ENCODE measurements at regions not wholly inside any gene's neighbourhood (a gene's known extent, or its start where the extent isn't known, plus 50 kb on each side); places are given as distances from the start of the nearest gene placed in this dataset.
A peak's percentile ranks its signal among the peaks of the same experiment; 100 is the strongest.
"Not testable (repeated sequence)": the region's sequence is repeated elsewhere in the genome, so short reads cannot be mapped to it uniquely, and the experiment has no call there.

DNA sequence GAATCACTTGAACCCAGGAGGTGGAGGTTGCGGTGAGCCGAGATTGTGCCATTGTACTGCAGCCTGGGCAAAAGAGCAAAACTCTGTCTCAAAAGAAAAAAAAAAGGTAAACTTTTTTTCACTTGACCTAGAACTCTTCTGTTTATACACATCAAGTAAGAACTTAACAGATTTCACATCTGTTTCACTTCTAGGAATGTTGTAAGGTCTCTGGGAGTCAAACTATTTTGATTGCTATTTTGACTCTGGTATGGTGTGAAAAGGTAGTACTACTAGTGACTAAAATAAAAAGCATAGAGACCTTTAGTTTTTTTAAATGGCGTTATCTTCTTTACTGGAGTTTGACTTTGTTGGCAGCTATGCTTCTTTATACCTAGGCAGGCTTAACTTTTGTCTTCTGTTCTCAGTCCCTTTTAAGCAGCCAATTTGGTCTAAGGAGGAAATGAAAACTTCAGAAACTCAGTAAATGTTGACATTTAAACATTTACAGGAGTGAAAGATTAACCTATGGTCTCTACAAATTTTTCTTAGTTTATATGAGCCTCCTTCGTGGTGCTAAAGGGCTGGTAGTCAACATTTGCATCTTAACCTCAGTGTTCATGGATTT, 84.7 kb downstream of the METTL2B start:
- not testable (repeated sequence) for FAIRE-seq

DNA sequence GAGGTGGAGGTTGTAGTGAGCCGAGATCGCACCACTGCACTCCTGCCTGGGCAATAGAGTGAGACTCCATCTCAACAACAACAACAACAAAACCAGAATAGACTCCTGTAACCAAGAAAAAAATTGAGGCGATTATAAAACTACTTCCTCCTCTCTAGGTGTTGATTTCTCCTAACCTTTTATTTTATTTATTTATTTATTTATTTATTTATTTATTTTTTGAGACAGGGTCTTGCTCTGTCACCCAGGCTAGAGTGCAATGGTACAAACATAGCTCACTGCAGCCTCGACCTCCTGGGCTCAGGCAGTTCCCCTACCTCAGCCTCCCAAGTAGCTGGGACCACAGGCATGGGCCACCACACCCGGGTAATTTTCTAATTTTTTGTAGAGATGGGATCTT, 86.2 kb downstream of the METTL2B start:
- not testable (repeated sequence) for FAIRE-seq

DNA sequence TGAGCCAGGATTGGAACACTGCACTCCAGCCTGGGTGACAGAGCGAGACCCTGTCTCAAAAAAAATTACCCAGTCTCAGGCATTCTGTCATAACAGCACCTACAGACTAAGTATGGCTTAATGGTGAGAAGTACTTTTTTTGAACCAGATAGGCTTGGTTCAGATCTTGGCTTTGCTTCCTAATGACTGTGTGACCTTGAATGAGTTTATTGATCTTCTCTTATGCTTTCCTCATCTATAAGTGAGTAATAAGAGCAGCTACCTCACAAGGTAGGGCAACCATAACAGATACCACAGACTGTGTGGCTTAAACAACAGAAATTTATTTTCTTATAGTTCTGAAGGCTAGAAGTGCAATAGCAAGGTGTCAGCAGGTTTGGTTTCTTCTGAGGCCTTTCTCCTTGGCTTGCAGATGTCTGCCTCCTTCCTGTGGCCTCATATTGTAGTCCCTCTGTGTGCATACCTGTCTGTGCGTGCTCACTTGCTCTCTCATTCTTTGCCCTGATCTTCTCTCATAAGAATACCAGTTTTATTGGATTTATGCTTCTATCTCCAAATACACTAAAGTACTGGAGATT, 87.7 kb downstream of the METTL2B start:
- not testable (repeated sequence) for FAIRE-seq

DNA sequence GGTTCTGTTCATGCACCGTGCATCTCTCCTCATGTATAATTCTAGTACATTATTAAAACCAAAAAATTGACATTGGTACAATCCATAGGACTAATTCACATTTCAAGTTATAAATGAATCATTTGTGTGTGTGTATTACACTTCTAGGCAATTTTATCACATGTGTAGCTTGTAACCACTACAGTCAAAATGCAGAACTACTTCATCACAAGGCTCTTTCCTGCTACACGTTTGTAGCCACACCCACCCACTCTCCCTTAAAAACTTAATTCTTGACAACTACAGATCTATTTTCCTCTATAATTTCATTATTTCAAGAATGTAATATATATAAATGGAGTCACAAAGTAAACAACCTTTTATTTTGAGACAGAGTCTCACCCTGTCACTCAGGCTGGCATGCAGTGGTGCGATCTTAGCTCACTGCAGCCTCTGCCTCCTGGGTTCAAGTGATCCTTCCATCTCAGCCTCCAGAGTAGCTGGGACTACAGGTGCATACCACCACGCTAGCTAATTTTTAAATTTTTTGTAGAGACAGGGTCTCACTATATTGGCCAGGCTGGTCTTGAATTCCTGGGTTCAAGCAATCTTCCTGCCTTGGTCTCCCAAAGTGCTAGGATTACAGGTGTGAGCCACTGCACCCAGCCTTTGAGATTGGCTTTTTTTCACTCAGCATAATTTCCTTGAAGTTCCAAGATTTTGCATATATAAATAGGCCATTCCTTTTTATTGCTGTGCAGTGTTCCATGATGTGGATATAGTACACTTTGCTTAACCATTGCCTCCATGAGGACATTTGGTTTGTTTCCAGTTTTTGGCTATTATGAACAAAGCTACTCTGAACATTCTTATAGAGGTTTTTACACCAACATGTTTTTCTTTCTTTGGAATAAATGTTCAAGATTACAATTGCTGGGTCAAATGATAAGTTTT, 88.7 kb downstream of the METTL2B start:
- FAIRE-seq, result not testable (repeated sequence)

DNA sequence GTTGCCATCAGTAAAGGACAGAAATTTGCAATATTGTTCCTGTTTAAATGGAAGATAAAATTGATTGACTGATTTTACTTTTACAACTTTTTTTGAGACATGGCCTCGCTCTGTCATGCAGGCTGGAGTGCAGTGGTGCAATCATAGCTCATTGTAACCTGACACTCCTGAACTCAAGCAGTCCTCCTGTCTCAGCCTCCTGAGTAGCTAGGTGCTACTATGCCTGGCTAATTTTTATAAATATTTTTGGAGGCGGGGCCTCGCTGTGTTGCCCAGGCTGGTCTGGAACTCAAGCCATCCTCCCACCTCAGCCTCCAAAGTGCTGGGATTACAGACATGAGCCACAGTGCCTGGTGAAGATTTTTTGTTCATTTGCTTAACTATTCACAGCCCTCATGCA, 96.8 kb upstream of the GARIN1A start:
- FAIRE-seq, result not testable (repeated sequence)

DNA sequence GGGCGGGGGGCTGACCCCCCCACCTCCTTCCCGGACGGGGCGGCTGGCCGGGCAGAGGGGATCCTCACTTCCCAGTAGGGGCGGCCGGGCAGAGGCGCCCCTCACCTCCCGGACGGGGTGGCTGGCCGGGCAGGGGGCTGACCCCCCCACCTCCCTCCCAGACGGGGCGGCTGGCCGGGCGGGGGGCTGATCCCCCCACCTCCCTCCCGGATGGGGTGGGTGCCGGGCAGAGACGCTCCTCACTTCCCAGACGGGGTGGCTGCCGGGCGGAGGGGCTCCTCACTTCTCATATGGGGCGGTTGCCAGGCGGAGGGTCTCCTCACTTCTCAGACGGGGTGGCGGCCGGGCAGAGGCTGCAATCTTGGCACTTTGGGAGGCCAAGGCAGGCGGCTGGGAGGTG, 95.1 kb upstream of the GARIN1A start:
- FAIRE-seq, result not testable (repeated sequence)

DNA sequence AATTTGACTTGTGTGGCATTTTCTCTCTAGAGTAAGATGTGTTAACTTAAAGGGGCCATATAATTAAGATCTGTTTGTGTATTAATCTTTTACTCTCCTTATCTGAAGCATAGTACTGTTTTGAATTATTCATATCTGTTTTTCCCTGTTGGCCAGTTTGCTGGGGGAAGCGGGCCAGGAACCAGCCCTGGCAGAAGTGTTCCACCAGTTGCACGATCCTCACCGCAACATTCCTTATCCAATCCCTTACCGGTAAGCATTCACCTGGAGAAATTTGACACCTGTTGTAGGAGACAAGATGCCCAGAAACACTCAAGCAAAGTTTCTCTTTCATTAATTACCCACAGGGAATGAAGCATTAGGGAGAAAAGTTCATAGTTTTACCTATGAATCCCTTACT, 92.2 kb upstream of the GARIN1A start:
- FAIRE-seq, result not testable (repeated sequence)

DNA sequence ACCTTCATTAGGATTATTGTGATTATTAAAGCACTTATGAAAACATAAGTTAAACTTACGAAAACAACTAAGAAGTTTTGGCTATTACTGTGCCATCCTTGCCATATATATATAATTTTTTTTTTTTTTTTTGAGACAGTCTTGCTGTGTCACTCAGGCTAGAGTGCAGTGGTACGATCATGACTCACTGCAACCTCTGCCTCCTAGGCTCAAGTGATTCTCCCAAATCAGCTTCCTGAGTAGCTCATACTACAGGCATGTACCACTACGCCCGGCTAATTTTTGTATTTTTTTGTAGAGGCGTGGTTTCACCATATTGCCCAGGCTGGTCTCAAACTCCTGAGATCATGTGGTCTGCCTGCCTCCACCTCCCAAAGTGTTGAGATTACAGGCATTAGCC, 91.0 kb upstream of the GARIN1A start:
- FAIRE-seq, result not testable (repeated sequence)

DNA sequence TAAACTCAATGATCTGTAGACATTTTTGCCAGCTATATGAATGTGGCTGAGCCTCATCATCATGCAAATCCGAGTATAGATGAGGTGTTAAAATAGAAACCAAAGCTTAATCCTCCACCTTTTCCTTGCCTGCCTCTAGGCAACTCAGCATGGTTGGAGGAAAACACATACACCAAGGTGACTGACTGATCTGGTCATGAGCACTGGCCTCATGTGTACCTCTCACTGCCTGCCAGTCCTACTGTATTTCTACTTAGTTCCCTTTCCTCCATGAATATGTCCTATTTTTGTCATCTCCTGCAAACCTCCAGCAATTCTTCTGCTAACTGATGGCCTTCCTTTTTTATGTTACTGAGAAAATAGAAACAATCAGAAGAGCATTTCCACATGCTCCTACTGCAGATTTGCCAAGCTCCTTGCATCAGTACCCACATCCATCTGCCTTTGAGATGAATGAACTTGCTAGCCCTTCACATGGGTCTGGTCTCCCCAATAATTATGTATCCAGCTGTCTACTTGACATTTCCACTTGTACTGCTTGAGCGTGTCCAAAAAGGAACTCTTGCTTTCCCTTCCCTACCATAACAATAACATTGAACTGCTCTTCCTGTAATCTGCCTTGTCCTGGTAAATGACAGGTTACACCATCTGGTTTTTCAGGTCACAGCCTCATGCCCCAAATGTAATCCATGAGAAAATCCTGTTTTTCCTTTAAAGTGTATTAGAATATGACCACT, 90.1 kb upstream of the GARIN1A start:
- not testable (repeated sequence) for FAIRE-seq

DNA sequence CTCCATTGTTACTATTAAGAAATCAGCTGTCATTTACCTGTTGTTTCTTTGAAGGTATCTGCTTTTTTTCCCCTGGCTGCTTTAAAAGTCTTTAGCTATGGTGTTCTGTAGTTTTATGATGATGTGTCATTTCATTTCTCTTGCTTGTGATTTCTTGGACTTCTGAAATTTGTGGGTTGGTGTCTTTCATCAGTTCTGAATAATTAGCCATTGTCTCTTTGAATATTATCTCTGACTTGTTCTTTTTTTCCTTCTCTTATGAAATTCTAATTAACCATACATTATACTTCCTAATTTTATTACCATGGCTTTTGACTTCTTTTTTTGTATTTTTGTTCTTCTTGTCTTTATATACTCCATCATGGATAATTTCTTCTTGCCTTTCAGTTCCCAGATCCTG, 85.4 kb upstream of the GARIN1A start:
- peak; percentile 35 for FAIRE-seq

DNA sequence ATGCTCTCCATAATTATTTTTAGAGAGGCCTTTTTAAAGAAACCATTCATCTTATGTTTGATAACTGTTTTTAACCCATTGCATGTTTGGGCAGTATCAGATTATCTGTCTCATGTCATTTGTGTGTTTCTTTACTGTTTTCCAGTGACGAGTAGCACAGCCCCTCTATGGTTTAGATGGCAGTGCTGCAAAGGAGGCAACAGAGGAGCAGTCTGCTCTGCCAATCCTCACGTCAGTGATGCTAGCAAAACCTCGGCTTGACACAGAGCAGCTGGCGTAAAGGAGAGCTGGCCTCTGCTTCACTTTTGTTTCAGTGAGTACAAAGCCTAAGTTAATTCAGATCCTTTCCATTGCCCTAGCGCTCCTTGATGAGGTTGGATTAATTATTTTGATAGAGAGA, 80.4 kb upstream of the GARIN1A start:
- no peak for FAIRE-seq

DNA sequence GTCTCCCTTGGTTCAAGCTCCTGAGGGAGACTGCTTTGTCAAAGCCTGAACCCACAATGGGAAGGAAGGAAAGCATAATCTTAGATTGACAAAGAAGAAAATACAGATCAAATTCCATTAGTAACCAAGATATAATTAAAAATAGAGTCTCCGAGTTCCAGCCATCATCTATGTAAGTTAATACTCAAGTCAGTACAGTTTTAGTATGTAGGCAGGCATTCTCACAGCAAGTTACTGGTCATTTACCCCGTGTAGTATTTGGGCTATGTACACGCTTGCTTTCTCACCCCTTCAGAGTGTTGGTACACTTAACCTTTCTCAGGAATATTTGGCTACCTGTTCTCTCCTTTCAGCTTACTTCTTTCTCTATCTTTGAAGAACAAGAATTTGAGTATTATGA, 79.9 kb upstream of the GARIN1A start:
- not testable (repeated sequence) for FAIRE-seq

DNA sequence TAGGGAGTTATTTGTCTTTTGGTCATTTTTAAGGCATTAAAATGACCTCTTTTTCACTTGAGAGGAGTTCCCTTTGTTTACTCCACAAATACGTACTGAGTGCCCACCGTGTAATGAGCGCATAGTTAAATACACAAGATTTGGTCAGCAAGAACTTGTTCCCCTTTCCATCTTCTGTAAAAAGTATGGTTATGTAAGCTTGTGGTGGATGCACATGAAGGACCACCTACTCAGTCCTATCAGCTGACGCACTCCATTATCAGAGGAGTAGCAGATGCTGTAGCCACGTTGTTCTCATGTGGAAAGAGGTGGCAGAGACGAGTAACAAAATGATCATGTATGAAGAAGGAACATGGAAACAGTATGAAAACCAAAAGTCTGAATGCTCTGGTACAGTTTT, 78.0 kb upstream of the GARIN1A start:
- not testable (repeated sequence) for FAIRE-seq

DNA sequence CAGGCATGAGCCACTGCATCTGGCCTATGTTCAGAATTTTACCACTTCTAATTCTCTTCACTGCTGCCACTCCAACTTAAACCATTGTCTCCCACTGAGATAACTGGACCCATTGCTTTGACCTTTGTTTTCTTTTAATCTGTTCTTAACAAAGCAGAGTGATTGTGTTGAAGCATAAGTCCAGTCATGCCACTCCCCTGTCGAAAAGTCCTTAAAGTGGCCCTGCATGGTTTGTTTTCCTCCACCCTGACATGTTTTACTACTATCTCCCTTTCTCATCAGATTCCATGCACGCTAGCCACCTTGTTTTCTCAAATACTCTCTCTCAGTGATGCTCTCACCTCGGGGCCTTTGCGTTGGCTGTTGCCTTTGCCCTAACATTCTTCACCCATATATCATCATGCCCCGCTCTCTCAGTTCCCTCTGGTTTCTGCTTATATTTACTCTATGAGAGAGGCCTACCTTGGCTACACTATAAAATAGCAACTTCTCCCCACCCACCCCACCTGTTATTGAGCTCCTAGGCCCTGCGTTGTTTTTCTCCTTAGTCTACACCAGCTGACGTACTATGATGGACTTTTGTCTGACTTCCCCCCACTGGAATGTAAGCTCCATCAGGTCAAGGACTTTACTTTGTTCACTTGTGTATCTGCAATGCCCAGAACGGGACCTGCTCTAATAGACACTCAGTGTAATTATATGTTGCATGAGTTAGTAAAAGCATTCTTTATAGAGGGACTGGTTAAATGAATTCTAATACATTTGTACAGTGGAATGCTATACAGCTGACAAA, 75.6 kb upstream of the GARIN1A start:
- not testable (repeated sequence) for FAIRE-seq

DNA sequence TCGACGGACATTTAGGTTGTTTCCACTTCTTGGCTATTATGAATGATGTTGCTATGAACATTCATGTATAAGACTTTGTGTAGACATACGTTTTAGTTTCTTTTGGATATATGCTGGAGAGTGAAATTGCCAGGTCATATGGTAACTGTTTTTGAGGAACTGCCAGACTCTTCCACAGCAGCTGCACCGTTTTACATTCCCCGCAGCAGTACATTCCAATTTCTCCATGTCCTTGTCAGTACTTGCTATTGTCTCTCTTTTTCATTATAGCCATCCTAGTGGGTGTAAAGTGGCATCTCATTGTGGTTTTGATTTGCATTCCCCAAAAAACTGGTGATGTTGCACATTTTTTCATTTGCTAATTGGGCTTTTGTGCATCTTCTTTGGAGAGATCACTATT, 73.1 kb upstream of the GARIN1A start:
- FAIRE-seq, result not testable (repeated sequence)

DNA sequence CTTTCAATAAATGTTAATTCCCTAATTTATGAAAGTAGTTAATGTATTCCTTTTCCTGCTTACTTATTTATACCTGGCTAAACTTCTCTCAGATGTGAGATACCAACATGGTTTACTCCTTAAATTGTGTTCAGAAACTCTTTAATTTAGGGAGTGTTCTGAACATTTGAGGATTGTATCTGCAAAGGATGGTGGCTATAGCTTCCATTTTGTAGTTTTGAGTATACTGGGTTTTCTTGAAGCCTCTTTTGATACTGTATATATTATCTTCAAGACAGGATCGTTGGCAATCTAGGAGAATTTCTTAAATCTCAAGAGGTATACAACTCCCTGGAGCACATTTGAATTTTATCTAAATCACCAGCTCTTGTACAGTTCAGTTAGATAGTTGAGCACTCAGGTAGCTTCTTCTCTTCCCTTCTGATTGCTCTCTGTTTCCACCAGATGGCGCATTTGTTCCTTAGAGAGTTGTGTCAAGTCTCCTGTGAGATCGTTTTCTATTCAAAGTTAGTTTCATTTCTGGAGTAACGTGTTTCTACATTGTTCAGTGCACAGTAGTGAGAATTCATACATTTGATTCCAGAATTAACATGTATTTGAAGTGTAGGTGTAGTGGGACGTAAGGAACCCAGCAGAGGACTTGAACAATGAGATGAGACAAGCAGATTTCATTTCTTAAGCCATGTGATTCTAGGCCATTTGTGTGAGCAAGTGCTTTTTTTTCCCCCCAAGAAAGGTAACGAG, 63.2 kb upstream of the GARIN1A start:
- peak; percentile 85 for FAIRE-seq

DNA sequence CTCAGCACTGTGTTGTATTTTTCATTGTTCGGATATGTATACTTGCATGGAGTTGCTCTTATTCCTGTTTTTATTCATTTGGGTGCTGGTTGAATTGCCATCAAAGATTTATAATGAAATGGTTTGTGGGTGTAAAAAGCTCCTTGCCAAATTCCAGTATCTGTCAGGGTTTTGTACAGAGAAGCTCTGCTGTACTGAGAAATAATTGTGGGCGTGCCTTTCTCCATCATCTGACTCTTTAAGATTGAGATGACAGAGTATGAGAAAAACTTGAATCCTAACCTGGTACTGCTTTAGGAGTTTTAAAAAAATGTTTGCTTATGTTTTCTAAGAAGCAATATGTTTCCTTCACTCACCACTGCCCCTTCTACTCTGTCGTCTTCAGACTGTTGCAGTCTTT, 58.7 kb upstream of the GARIN1A start:
- not testable (repeated sequence) for FAIRE-seq

DNA sequence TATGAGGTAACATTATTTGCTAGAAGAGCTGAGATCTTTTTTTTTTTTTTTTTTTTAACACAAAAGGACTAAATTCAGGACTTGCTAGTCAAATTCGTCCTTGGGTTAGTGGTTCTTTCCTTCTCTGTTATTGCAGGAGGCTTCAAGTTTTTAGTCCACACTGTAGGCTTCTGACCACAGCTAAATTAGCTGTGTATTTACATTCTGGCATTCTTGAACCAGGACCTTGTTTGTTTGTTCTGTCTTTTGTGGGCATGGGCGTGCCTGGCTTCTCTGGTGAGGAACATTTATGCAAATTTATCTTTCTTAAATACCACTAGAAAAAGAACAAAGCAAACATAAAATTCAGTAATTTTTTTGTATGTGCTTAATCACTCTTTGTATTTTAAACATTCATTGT, 57.3 kb upstream of the GARIN1A start:
- not testable (repeated sequence) for FAIRE-seq

DNA sequence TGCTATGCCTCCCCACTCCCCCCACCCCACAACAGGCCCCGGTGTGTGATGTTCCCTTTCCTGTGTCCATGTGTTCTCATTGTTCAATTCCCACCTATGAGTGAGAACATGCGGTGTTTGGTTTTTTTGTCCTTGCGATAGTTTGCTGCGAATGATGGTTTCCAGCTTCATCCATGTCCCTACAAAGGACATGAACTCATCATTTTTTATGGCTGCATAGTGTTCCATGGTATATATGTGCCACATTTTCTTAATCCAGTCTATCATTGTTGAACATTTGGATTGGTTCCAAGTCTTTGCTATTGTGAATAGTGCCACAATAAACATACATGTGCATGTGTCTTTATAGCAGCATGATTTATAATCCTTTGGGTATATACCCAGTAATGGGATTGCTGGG, 55.3 kb upstream of the GARIN1A start:
- FAIRE-seq, result not testable (repeated sequence)
